ENCODE measurements at regions not wholly inside any gene's neighbourhood (a gene's known extent, or its start where the extent isn't known, plus 50 kb on each side); places are given as distances from the start of the nearest gene placed in this dataset.

DNA sequence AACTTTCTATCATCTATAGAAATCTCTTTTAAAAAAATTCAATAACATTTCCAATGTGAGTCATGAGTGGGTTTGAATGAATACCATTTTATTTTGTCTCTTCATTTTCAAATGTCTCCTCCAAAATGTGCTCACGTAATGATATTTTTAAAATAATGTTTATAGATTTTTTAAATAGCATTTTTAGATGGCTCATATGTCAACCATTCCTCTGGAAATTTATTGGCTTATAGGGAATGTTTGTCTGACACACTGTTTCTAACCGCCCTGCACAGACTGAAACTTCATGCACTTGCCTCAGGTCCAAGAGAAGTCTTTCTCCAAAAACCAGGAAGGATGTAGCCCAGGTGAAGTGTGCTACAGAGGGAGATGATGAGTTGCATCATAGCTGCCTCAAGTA, 88.8 kb upstream of the PLEKHG7 start:
- no peak for TF ChIP-seq ZNF510 (tag by site-specific recombination; IDR thresholded peaks at IDR 0.05; ENCODE audit: insufficient replicate concordance)
- no peak for TF ChIP-seq ZNF335 (tag by site-specific recombination; conservative IDR thresholded peaks at IDR 0.05)
- TF ChIP-seq ZNF23 (tag by site-specific recombination; IDR thresholded peaks at IDR 0.05; ENCODE audit: borderline replicate concordance): no peak
- no peak for TF ChIP-seq ZNF214 (tag by site-specific recombination; IDR thresholded peaks at IDR 0.05; ENCODE audit: borderline replicate concordance)
- TF ChIP-seq, protein P1, sequence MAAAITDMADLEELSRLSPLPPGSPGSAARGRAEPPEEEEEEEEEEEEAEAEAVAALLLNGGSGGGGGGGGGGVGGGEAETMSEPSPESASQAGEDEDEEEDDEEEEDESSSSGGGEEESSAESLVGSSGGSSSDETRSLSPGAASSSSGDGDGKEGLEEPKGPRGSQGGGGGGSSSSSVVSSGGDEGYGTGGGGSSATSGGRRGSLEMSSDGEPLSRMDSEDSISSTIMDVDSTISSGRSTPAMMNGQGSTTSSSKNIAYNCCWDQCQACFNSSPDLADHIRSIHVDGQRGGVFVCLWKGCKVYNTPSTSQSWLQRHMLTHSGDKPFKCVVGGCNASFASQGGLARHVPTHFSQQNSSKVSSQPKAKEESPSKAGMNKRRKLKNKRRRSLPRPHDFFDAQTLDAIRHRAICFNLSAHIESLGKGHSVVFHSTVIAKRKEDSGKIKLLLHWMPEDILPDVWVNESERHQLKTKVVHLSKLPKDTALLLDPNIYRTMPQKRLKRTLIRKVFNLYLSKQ (tag by site-specific recombination; IDR thresholded peaks at IDR 0.05; ENCODE audit: borderline replicate concordance): no peak
- TF ChIP-seq ZNF707 (tag by site-specific recombination; IDR thresholded peaks at IDR 0.05): no peak
- TF ChIP-seq, protein P2, sequence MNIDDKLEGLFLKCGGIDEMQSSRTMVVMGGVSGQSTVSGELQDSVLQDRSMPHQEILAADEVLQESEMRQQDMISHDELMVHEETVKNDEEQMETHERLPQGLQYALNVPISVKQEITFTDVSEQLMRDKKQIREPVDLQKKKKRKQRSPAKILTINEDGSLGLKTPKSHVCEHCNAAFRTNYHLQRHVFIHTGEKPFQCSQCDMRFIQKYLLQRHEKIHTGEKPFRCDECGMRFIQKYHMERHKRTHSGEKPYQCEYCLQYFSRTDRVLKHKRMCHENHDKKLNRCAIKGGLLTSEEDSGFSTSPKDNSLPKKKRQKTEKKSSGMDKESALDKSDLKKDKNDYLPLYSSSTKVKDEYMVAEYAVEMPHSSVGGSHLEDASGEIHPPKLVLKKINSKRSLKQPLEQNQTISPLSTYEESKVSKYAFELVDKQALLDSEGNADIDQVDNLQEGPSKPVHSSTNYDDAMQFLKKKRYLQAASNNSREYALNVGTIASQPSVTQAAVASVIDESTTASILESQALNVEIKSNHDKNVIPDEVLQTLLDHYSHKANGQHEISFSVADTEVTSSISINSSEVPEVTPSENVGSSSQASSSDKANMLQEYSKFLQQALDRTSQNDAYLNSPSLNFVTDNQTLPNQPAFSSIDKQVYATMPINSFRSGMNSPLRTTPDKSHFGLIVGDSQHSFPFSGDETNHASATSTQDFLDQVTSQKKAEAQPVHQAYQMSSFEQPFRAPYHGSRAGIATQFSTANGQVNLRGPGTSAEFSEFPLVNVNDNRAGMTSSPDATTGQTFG (tag by site-specific recombination; IDR thresholded peaks at IDR 0.05; ENCODE audit: borderline replicate concordance): no peak
- no peak for TF ChIP-seq ZNF837 (tag by site-specific recombination; IDR thresholded peaks at IDR 0.05)
- TF ChIP-seq ZNF221 (tag by site-specific recombination; IDR thresholded peaks at IDR 0.05; ENCODE audit: borderline replicate concordance): no peak
- TF ChIP-seq TRIM28 (IDR thresholded peaks at IDR 0.05; ENCODE audit: borderline replicate concordance, low read length): no peak
- TF ChIP-seq ZBTB21 (tag by site-specific recombination; IDR thresholded peaks at IDR 0.05): no peak
- TF ChIP-seq ZNF248 (tag by site-specific recombination; IDR thresholded peaks at IDR 0.05): no peak
- TF ChIP-seq ZNF239 (tag by site-specific recombination; IDR thresholded peaks at IDR 0.05): no peak
- TF ChIP-seq ZNF473 (tag by site-specific recombination; IDR thresholded peaks at IDR 0.05): no peak
- TF ChIP-seq, protein P3, sequence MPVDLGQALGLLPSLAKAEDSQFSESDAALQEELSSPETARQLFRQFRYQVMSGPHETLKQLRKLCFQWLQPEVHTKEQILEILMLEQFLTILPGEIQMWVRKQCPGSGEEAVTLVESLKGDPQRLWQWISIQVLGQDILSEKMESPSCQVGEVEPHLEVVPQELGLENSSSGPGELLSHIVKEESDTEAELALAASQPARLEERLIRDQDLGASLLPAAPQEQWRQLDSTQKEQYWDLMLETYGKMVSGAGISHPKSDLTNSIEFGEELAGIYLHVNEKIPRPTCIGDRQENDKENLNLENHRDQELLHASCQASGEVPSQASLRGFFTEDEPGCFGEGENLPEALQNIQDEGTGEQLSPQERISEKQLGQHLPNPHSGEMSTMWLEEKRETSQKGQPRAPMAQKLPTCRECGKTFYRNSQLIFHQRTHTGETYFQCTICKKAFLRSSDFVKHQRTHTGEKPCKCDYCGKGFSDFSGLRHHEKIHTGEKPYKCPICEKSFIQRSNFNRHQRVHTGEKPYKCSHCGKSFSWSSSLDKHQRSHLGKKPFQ (tag by site-specific recombination; IDR thresholded peaks at IDR 0.05): no peak
- TF ChIP-seq ZNF529 (tag by site-specific recombination; IDR thresholded peaks at IDR 0.05; ENCODE audit: insufficient replicate concordance): no peak
- TF ChIP-seq WT1 (tag by site-specific recombination; IDR thresholded peaks at IDR 0.05): no peak
- TF ChIP-seq ZNF701 (tag by site-specific recombination; IDR thresholded peaks at IDR 0.05): no peak
- TF ChIP-seq ZNF341 (tag by site-specific recombination; IDR thresholded peaks at IDR 0.05; ENCODE audit: low read depth): no peak
- Histone ChIP-seq H3K9me3 (ENCODE audit: control insufficient read depth, insufficient read depth, low read depth, low read length) (no peaks in the 10 kb centered on the region), H3K27ac (ENCODE audit: extremely low read depth, low read depth, low read length) (no peak overlapping the region), H3K4me1 (ENCODE audit: control insufficient read depth, insufficient read depth, low read length) (no peaks in the 10 kb centered on the region), H3K36me3 (ENCODE audit: control insufficient read depth in 2 of 2, insufficient read depth in 1 of 2, low read length in 2 of 2) (no peaks in the 10 kb centered on the region), H3K4me3 (ENCODE audit: low read depth, low read length) (no peak overlapping the region)
- CTCF ChIA-PET: no interaction called here
- POLR2A ChIA-PET: no interaction called here

DNA sequence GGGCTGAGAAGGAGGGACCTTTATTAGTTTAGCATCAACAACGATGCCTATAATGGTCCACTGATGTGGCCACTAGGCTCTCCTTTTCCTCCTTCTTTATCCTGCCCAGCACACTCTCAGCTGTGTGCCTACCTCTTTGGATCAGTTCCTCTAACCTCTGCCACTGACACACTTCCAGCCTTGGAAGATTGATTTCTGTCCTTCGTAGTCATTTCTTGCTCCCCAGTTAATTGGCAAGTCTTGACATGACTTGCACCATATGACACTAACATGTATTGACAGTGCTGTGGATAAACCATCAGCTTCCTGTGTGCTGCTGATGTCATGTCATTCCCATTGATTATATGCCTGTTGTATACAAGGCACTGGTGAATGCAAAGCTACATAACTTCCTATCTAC, 90.2 kb upstream of the PLEKHG7 start:
- H3K4me3 ChIP-seq (ENCODE audit: low read depth, low read length): no peak overlapping the region
- H3K36me3 ChIP-seq (ENCODE audit: control insufficient read depth in 2 of 2, insufficient read depth in 1 of 2, low read length in 2 of 2): no peaks in the 10 kb centered on the region
- no peaks in the 10 kb centered on the region for H3K9me3 ChIP-seq (ENCODE audit: control insufficient read depth, insufficient read depth, low read depth, low read length)
- ChIA-PET CTCF (interaction anchor here (2.5 kb wide), 1 partner anchor 36 kb away, joined by 8 read pairs; no protein-coding TSS in a partner anchor), POLR2A (no interaction called here)
- no peak overlapping the region for H3K27ac ChIP-seq (ENCODE audit: extremely low read depth, low read depth, low read length)
- no peaks in the 10 kb centered on the region for H3K4me1 ChIP-seq (ENCODE audit: control insufficient read depth, insufficient read depth, low read length)
- TF ChIP-seq, protein P4, sequence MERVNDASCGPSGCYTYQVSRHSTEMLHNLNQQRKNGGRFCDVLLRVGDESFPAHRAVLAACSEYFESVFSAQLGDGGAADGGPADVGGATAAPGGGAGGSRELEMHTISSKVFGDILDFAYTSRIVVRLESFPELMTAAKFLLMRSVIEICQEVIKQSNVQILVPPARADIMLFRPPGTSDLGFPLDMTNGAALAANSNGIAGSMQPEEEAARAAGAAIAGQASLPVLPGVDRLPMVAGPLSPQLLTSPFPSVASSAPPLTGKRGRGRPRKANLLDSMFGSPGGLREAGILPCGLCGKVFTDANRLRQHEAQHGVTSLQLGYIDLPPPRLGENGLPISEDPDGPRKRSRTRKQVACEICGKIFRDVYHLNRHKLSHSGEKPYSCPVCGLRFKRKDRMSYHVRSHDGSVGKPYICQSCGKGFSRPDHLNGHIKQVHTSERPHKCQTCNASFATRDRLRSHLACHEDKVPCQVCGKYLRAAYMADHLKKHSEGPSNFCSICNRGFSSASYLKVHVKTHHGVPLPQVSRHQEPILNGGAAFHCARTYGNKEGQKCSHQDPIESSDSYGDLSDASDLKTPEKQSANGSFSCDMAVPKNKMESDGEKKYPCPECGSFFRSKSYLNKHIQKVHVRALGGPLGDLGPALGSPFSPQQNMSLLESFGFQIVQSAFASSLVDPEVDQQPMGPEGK (tag by site-specific recombination; IDR thresholded peaks at IDR 0.05): no peak
- TF ChIP-seq ZNF555 (tag by site-specific recombination; conservative IDR thresholded peaks at IDR 0.05): no peak
- no peak for TF ChIP-seq BCL11B (tag by site-specific recombination; IDR thresholded peaks at IDR 0.05; ENCODE audit: low read depth)
- TF ChIP-seq ZNF311 (tag by site-specific recombination; IDR thresholded peaks at IDR 0.05; ENCODE audit: borderline replicate concordance): no peak
- no peak for TF ChIP-seq ZNF175 (tag by site-specific recombination; IDR thresholded peaks at IDR 0.05)
- no peak for TF ChIP-seq ZNF501 (tag by site-specific recombination; IDR thresholded peaks at IDR 0.05)
- TF ChIP-seq, protein P2 (tag by site-specific recombination; IDR thresholded peaks at IDR 0.05; ENCODE audit: borderline replicate concordance): no peak
